K562 (cell line): ENCODE measurements at regions not wholly inside any gene's neighbourhood (a gene's known extent, or its start where the extent isn't known, plus 50 kb on each side); places are given as distances from the start of the nearest gene placed in this dataset.

ENCODE experiments used
- ELF4 ChIP-seq: fragments of 450-650 bp; formaldehyde crosslinking; IDR thresholded peaks from 2 replicates; pipeline ENCODE4 v1.4.0; 2022; ENCODE audit warnings: missing genetic modification characterization
- EP300 ChIP-seq: IDR thresholded peaks from 2 replicates; pipeline ENCODE4 v1.6.1; 2012; ENCODE audit warnings: low read length, improper control_type of control experiment
- FOXM1 ChIP-seq, 2 experiments: fragments of 450-650 bp in 1 of 2; sonication (generic) in 1 of 2; formaldehyde crosslinking in 1 of 2; IDR thresholded peaks; 2 replicates each; pipeline versions ENCODE4 v1.6.1 to v1.9.0; 2017 to 2022; ENCODE audit warnings: low read depth in 2 of 2, mild to moderate bottlenecking in 2 of 2, missing genetic modification reagents in 1 of 2, moderate library complexity in 1 of 2
- POLR2A ChIP-seq: fragments of 450-650 bp; conservative IDR thresholded peaks from 2 replicates; pipeline ENCODE4 v1.6.1; 2016
- POLR3A ChIP-seq: IDR thresholded peaks from 2 replicates; pipeline ENCODE4 v1.6.1; 2011; ENCODE audit warnings: borderline replicate concordance, mild to moderate bottlenecking, moderate library complexity; ENCODE audit not compliant: insufficient read length, insufficient read depth; ENCODE audit errors: extremely low read depth
- SMAD2 ChIP-seq: fragments of 150-350 bp; IDR thresholded peaks from 2 replicates; pipeline ENCODE4 v1.6.1; 2014; ENCODE audit warnings: low read depth, mild to moderate bottlenecking, low read length
- TCF7 ChIP-seq: sonication (generic); IDR thresholded peaks from 2 replicates; pipeline ENCODE4 v1.6.1; 2016; ENCODE audit warnings: antibody characterized with exemption, borderline replicate concordance
- TF ChIP-seq, protein P1 (sequence below): sonication (generic); formaldehyde crosslinking; IDR thresholded peaks from 2 replicates; pipeline ENCODE4 v1.8.0; 2022; ENCODE audit warnings: missing genetic modification reagents, mild to moderate bottlenecking, borderline replicate concordance

DNA sequence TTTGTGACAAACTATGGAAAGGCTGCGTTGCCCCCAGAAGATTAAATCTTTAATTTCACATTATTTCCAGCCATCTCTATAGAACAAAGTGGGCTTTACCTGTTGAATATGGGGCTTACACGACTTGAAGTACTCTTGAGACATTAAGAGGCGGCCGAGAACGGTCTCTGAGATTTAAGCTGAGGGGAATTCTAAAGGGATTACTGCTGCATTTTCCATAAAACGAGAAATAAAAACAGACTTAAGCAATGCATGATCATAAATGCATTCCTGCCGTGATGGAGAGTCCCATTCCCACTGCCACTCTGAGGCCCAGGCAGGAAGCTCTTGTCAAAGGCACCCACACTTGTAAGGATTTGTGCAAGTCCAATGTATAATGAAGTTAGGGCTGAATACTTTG lies 329.7 kb upstream of the SHH start:
- TF ChIP-seq POLR3A (no peak), FOXM1 (IDR thresholded peaks at IDR 0.05; ENCODE audit: low read depth) (no peak), FOXM1 (CRISPR knock-in tag; IDR thresholded peaks at IDR 0.05; ENCODE audit: low read depth) (no peak), POLR2A (no peak), SMAD2 (no peak), TCF7 (no peak), EP300 (no peak), ELF4 (CRISPR knock-in tag) (no peak)
- TF ChIP-seq, protein P1, sequence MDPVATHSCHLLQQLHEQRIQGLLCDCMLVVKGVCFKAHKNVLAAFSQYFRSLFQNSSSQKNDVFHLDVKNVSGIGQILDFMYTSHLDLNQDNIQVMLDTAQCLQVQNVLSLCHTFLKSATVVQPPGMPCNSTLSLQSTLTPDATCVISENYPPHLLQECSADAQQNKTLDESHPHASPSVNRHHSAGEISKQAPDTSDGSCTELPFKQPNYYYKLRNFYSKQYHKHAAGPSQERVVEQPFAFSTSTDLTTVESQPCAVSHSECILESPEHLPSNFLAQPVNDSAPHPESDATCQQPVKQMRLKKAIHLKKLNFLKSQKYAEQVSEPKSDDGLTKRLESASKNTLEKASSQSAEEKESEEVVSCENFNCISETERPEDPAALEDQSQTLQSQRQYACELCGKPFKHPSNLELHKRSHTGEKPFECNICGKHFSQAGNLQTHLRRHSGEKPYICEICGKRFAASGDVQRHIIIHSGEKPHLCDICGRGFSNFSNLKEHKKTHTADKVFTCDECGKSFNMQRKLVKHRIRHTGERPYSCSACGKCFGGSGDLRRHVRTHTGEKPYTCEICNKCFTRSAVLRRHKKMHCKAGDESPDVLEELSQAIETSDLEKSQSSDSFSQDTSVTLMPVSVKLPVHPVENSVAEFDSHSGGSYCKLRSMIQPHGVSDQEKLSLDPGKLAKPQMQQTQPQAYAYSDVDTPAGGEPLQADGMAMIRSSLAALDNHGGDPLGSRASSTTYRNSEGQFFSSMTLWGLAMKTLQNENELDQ (CRISPR knock-in tag), result no peak
